Neutrophil (primary cell): ENCODE measurements at regions not wholly inside any gene's neighbourhood (a gene's known extent, or its start where the extent isn't known, plus 50 kb on each side); places are given as distances from the start of the nearest gene placed in this dataset.

Source experiments
- H3K27ac ChIP-seq: fragments of 200-600 bp; sonication (generic); 2 replicates; pipeline ENCODE4 v1.5.1; 2016; ENCODE audit warnings: mild to moderate bottlenecking, moderate library complexity
- H3K27me3 ChIP-seq: fragments of 200-600 bp; sonication (generic); 2 replicates; pipeline ENCODE4 v1.6.0; 2016; ENCODE audit warnings: mild to moderate bottlenecking
- H3K36me3 ChIP-seq: fragments of 200-600 bp; sonication (generic); 2 replicates; pipeline ENCODE4 v1.5.1; 2017
- H3K4me1 ChIP-seq, 2 experiments: fragments of 200-600 bp in 1 of 2; sonication (generic) in 1 of 2; 1 replicate in 1 of 2; 2 replicates in 1 of 2; pipeline versions ENCODE4 v1.5.1 to v1.6.1; 2013 to 2016; ENCODE audit warnings: low read depth in 1 of 2, low read length in 1 of 2, mild to moderate bottlenecking in 1 of 2, moderate library complexity in 1 of 2; ENCODE audit not compliant: control insufficient read depth in 1 of 2, insufficient read depth in 1 of 2
- H3K4me3 ChIP-seq, 2 experiments: fragments of 200-600 bp in 1 of 2; sonication (generic) in 1 of 2; 1 replicate in 1 of 2; 2 replicates in 1 of 2; pipeline ENCODE4 v1.5.1; 2013 to 2016; ENCODE audit warnings: low read depth in 1 of 2, low read length in 1 of 2, mild to moderate bottlenecking in 1 of 2, moderate library complexity in 1 of 2
- H3K9me3 ChIP-seq: fragments of 200-600 bp; sonication (generic); 2 replicates; pipeline ENCODE4 v1.5.1; 2016
- CTCF ChIP-seq: fragments of 200-600 bp; sonication (generic); IDR thresholded peaks from 2 replicates; pipeline ENCODE4 v1.5.1; 2016; ENCODE audit warnings: antibody characterized with exemption

GRCh38 chrX:38970074-38970473 is 168.8 kb downstream of the MID1IP1 start:
- Histone ChIP-seq H3K4me1 (peaks cover 5 to 6% of the 10 kb centered on the region in 2 experiments), H3K4me3 (no peak overlapping the region), H3K27ac (no peak overlapping the region), H3K36me3 (no peaks in the 10 kb centered on the region), H3K27me3 (no peaks in the 10 kb centered on the region), H3K9me3 (no peaks in the 10 kb centered on the region)
- TF ChIP-seq CTCF: no peak

- H3K9me3 ChIP-seq: no peaks in the 10 kb centered on the region
- H3K27ac ChIP-seq: no peak overlapping the region
- H3K27me3 ChIP-seq: no peaks in the 10 kb centered on the region
- peaks cover 10 to 12% of the 10 kb centered on the region in 2 experiments for H3K4me1 ChIP-seq
- no peak overlapping the region for H3K4me3 ChIP-seq
- no peaks in the 10 kb centered on the region for H3K36me3 ChIP-seq
- no peak for TF ChIP-seq CTCF
Observed at GRCh38 chrX:38970845-38971244, 169.6 kb downstream of the MID1IP1 start.

- no peak overlapping the region for H3K27ac ChIP-seq
- H3K4me1 ChIP-seq: peaks cover 10 to 12% of the 10 kb centered on the region in 2 experiments
- H3K36me3 ChIP-seq: no peaks in the 10 kb centered on the region
- no peaks in the 10 kb centered on the region for H3K9me3 ChIP-seq
- no peak overlapping the region for H3K4me3 ChIP-seq
- TF ChIP-seq CTCF: no peak
- H3K27me3 ChIP-seq: no peaks in the 10 kb centered on the region
Observed at GRCh38 chrX:38973322-38973721, 172.1 kb downstream of the MID1IP1 start.

GRCh38 chrX:38974542-38974941 is 173.3 kb downstream of the MID1IP1 start:
- Histone ChIP-seq H3K27ac (no peak overlapping the region), H3K4me1 (peaks cover 10 to 12% of the 10 kb centered on the region in 2 experiments), H3K27me3 (no peaks in the 10 kb centered on the region), H3K4me3 (no peak overlapping the region), H3K36me3 (no peaks in the 10 kb centered on the region), H3K9me3 (no peaks in the 10 kb centered on the region)
- TF ChIP-seq CTCF: no peak

GRCh38 chrX:38975368-38975942 is 174.2 kb downstream of the MID1IP1 start:
- Histone ChIP-seq H3K4me1 (peaks cover 10 to 12% of the 10 kb centered on the region in 2 experiments), H3K27me3 (no peaks in the 10 kb centered on the region), H3K36me3 (no peaks in the 10 kb centered on the region), H3K4me3 (no peak overlapping the region), H3K9me3 (no peaks in the 10 kb centered on the region), H3K27ac (no peak overlapping the region)
- no peak for TF ChIP-seq CTCF
